RWPE2 (cell line): ENCODE measurements at regions not wholly inside any gene's neighbourhood (a gene's known extent, or its start where the extent isn't known, plus 50 kb on each side); places are given as distances from the start of the nearest gene placed in this dataset.

Experiments used
- ATAC-seq: fragments of 200-7000 bp; cut with Tn5 transposase; 3 replicates; pipeline ENCODE4 v1.9.1; 2021; ENCODE audit warnings: low read depth
- DNase-seq: peaks from one replicate; pipeline ENCODE4 v3.0.0-alpha.2; 2020; ENCODE audit warnings: low spot score
- H3K27ac ChIP-seq: fragments of 450-650 bp; 2 replicates; pipeline ENCODE4 v1.5.1; 2017; ENCODE audit warnings: mild to moderate bottlenecking; ENCODE audit not compliant: poor library complexity, severe bottlenecking
- H3K27me3 ChIP-seq: fragments of 250-450 bp; sonication (Bioruptor Pico); 2 replicates; pipeline ENCODE4 v1.5.1; 2021; ENCODE audit warnings: mild to moderate bottlenecking, moderate library complexity; ENCODE audit not compliant: insufficient read depth, poor library complexity, severe bottlenecking
- H3K36me3 ChIP-seq: fragments of 250-450 bp; sonication (Bioruptor Pico); 2 replicates; pipeline ENCODE4 v1.5.1; 2020; ENCODE audit warnings: low read depth, mild to moderate bottlenecking, moderate library complexity
- H3K4me1 ChIP-seq: fragments of 250-450 bp; sonication (Bioruptor Pico); 2 replicates; pipeline ENCODE4 v1.5.1; 2021; ENCODE audit warnings: mild to moderate bottlenecking, moderate library complexity; ENCODE audit not compliant: insufficient read depth, poor library complexity, severe bottlenecking
- H3K4me3 ChIP-seq: fragments of 250-450 bp; sonication (Bioruptor Pico); 2 replicates; pipeline ENCODE4 v1.5.1; 2021; ENCODE audit warnings: mild to moderate bottlenecking, moderate library complexity; ENCODE audit not compliant: severe bottlenecking
- H3K9me3 ChIP-seq: fragments of 250-450 bp; sonication (Bioruptor Pico); 2 replicates; pipeline ENCODE4 v1.5.1; 2021; ENCODE audit warnings: mild to moderate bottlenecking, moderate library complexity; ENCODE audit not compliant: severe bottlenecking
- CTCF ChIP-seq: fragments of 450-650 bp; IDR thresholded peaks from one replicate; pipeline ENCODE4 v1.5.1; 2017; ENCODE audit warnings: mild to moderate bottlenecking, moderate library complexity; ENCODE audit not compliant: poor library complexity, severe bottlenecking

- Histone ChIP-seq H3K27me3 (peaks cover 62% of the 10 kb centered on the region), H3K36me3 (no peaks in the 10 kb centered on the region), H3K27ac (no peak overlapping the region), H3K4me1 (no peaks in the 10 kb centered on the region), H3K9me3 (no peaks in the 10 kb centered on the region), H3K4me3 (no peak overlapping the region)
- ATAC-seq (no peak), DNase-seq (no peak)
- no peak for TF ChIP-seq CTCF
These were observed 600.0 kb upstream of the CDH4 start for GRCh38 chr20:60652046-60652445.

GRCh38 chr20:60652615-60653014, 599.4 kb upstream of the CDH4 start:
- no peak for TF ChIP-seq CTCF
- no peak for ATAC-seq
- H3K27me3 ChIP-seq, result peaks cover 62% of the 10 kb centered on the region
- DNase-seq, result no peak
- H3K36me3 ChIP-seq, result no peaks in the 10 kb centered on the region
- no peak overlapping the region for H3K27ac ChIP-seq
- H3K4me1 ChIP-seq, result no peaks in the 10 kb centered on the region
- no peak overlapping the region for H3K4me3 ChIP-seq
- no peaks in the 10 kb centered on the region for H3K9me3 ChIP-seq

- peaks cover 62% of the 10 kb centered on the region for H3K27me3 ChIP-seq
- DNase-seq, result no peak
- no peaks in the 10 kb centered on the region for H3K9me3 ChIP-seq
- TF ChIP-seq CTCF, result no peak
- H3K4me1 ChIP-seq, result no peaks in the 10 kb centered on the region
- H3K4me3 ChIP-seq, result no peak overlapping the region
- ATAC-seq, result no peak
- H3K36me3 ChIP-seq, result no peaks in the 10 kb centered on the region
- no peak overlapping the region for H3K27ac ChIP-seq
These were observed 598.8 kb upstream of the CDH4 start for GRCh38 chr20:60653111-60653845.

- DNase-seq (no peak), ATAC-seq (no peak)
- Histone ChIP-seq H3K9me3 (no peaks in the 10 kb centered on the region), H3K4me1 (no peaks in the 10 kb centered on the region), H3K27ac (no peak overlapping the region), H3K36me3 (no peaks in the 10 kb centered on the region), H3K27me3 (peaks cover 86% of the 10 kb centered on the region), H3K4me3 (no peak overlapping the region)
- TF ChIP-seq CTCF, result no peak
These were observed 593.4 kb upstream of the CDH4 start for GRCh38 chr20:60658681-60659080.

GRCh38 chr20:60659240-60659639, 592.8 kb upstream of the CDH4 start:
- peaks cover 92% of the 10 kb centered on the region for H3K27me3 ChIP-seq
- H3K27ac ChIP-seq, result no peak overlapping the region
- DNase-seq (no peak), ATAC-seq (no peak)
- TF ChIP-seq CTCF, result no peak
- H3K9me3 ChIP-seq, result no peaks in the 10 kb centered on the region
- no peaks in the 10 kb centered on the region for H3K4me1 ChIP-seq
- no peaks in the 10 kb centered on the region for H3K36me3 ChIP-seq
- no peak overlapping the region for H3K4me3 ChIP-seq
